GM21717 (cell line): ENCODE measurements at regions not wholly inside any gene's neighbourhood (a gene's known extent, or its start where the extent isn't known, plus 50 kb on each side); places are given as distances from the start of the nearest gene placed in this dataset.
"Not testable (repeated sequence)": the region's sequence is repeated elsewhere in the genome, so short reads cannot be mapped to it uniquely, and the experiment has no call there.

Source experiments
- ATAC-seq: cut with Tn5 transposase; IDR thresholded peaks from one replicate; pipeline ENCODE4 v1.9.1; 2021; ENCODE audit warnings: mild to moderate bottlenecking, moderate library complexity; ENCODE audit not compliant: unreplicated experiment

- ATAC-seq: no peak
Measured at GRCh38 chr5:51652980-51653379, 269.7 kb downstream of the ISL1 start.

DNA sequence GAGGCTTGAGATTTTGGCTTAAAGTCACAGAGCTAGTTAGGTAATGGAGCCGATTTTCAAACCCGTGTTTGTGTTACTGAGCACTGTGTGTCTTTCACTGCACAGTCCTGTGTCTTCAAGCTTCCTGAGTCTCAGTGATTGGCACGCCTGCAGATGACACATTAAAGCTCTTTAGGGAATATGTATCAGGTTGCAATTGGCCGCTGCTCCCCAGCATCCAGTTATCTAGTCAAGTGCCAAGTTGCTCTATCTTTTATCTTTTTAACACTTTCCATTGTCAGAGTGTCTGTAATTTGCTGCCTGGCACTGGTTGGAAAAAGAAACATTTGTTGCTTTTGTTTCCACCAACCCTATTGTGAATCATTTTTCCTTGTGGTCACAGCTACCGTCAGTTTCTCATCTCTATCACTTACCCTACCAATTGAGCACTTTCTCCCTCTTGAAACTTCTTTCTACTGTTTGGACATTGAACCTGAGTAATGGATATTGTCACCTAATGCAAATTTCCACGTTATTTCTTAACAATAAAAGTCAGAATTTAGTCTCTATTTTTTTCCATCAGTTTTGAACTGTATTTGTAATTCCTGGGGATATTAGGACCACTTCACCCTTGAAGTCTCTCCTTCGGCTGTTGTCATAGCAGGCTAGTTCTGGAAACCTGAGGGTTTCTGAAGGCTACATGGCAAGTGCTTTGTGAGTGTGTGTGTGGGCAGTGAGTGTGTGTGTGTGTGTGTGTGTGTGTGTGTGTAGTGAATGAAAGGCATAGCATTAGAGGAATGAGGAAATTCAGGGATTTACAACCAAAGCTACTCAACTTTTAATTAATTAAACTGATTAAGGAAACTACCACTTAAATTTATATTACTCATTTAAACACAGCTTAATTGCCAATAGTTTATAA lies 274.3 kb downstream of the ISL1 start:
- no peak for ATAC-seq

DNA sequence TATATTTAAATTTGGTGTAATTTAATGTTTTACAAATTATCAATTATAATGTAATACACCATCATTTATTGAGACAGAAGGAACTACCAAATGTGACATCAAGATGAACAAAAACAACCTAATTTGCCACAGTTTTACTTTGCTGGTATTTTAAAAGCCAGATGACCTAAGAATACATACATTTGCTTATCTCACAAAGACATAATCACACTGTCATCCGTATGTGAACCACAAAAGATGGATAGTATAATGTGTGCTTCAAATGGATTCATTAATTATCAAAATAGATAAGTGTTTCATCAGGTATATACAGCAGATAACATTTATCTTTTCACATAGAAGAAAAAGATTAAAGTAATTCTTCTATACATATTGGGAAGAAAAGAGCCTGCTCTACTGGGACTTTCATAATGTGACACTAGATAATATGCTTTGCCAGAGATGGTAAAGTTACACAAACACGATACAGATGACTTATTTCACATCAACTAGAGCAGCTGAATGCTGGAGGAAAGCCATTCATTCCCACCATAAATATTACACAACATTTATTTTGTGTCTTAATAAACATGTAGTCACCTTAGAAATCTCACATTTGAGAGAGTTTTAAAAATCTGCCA lies 278.5 kb downstream of the ISL1 start:
- no peak for ATAC-seq

DNA sequence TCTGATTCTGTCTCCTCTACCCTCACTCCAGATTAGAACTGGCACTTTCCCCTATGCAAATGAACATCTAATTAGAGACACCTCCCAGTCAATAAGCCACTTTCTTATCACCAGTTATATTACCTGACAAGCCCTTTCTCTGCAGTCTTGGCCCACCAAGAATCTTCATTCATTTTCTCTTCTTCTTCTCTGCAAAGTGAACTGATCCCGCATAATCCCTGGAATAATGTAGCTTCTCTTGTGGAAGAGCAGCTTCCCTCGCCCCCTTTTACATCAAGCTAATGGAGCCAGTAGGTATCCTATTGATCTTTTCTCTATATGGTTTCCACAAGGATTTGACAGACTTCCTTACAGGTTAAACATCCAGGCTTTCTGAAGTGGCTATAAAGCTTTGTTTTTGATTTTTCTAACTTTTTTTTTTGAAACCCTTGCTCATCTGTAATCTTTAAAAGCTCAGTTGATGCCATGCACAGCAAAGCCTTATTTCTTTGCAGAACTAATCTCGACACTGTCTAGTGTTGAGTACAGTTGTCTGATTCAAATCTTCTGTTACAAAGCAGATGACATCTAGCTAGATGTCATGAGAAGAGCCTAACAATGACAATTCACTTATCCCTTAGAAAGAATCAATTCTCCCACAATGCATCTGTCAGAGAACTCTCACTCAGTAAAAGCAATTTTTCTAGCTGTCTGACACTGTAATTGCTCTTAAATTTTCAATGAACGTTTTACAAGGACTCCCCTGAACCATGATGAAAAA lies 281.4 kb downstream of the ISL1 start:
- ATAC-seq: no peak

- ATAC-seq: no peak
Measured at GRCh38 chr5:51665251-51665593, 282.0 kb downstream of the ISL1 start.

GRCh38 chr5:51669095-51669494 lies 285.8 kb downstream of the ISL1 start:
- no peak for ATAC-seq

- ATAC-seq: no peak
Measured at GRCh38 chr5:51678330-51678729, 295.1 kb downstream of the ISL1 start.

- no peak for ATAC-seq
Measured at GRCh38 chr5:51679286-51679685, 296.0 kb downstream of the ISL1 start.

GRCh38 chr5:51684794-51685355 lies 301.6 kb downstream of the ISL1 start:
- no peak for ATAC-seq

DNA sequence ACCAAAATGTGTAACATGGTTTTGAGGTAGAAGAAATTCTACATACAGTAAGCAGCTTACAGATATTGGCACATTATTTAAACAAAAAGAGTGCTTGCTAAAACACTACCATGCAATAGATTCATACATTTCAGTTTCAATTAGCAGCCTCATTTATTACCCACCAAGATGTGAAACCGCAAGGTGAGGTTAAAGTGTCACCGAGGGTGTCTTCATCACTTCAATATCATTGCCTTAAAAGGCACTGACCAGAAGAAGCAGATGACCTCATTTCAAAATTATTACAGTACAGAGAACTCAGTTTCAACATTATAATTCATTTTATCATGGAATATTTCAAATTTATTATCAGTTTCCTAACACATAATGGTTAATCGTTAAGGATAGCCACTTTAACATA lies 302.2 kb downstream of the ISL1 start:
- no peak for ATAC-seq

GRCh38 chr5:51686622-51687021 lies 303.4 kb downstream of the ISL1 start:
- no peak for ATAC-seq

DNA sequence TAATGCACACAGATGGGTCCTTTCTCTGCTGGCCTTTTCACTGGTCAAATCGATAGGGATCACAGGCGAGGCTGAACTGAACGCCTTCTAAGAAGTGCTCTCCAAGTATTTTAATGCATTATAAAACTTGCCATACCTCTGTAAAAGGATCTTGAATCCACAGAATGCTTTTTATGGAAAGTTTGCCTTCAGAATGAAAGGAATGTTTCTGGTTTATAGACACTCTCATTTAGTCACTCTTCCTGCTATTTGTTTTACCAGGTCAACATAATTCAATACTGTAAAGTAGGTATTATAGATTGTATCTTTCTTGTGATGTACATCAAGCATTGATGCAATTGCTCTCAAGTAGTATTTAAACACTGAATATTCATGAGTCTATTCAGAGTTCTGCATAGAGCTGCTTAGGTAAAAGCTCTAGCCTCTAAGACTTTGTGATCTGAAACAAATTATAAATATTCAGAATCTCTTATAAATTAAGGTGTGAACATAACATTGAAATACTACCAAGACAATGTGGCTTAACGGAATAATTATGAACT lies 308.4 kb downstream of the ISL1 start:
- no peak for ATAC-seq

GRCh38 chr5:51694826-51695225 lies 311.6 kb downstream of the ISL1 start:
- no peak for ATAC-seq

- no peak for ATAC-seq
Measured at GRCh38 chr5:51696122-51696521, 312.9 kb downstream of the ISL1 start.

DNA sequence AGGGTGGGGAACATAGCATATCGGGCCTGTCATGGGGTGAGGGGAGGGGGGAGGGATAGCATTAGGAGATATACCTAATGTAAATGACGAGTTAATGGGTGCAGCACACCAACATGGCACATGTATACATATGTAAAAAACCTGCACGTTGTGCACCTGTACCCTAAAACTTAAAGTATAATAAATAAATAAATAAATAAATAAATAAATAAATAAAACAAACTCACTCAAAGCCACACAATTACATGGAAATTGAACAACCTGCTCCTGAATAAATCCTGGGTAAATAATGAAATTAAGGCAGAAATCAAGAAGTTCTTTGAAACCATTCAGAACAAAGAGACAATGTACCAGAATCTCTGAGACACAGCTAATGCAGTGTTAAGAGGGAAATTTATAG lies 318.8 kb downstream of the ISL1 start:
- ATAC-seq: not testable (repeated sequence)

DNA sequence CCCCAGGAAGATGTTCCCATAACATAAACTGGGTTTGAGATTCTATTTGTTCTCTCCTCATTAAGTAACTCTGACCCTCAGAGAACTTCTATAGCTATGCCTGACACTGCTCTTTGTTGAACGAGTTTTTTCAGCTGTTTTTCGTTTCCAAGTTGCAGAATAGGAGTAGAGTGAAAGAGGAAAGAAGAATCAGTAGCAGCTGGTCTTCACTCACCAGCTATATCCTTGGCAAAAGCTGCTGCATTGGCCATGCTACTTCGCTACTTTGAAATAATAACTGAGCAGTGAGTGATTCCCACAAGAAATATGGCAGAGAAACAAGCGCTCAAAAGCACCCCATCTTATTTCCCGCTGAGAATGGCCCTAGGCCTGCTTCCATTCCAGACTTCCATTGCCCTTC lies 329.0 kb downstream of the ISL1 start:
- ATAC-seq: no peak

- ATAC-seq: not testable (repeated sequence)
Measured at GRCh38 chr5:51715445-51715844, 332.2 kb downstream of the ISL1 start.

GRCh38 chr5:51731421-51732029 lies 348.3 kb downstream of the ISL1 start:
- ATAC-seq: no peak

GRCh38 chr5:51732304-51732703 lies 349.1 kb downstream of the ISL1 start:
- no peak for ATAC-seq

- no peak for ATAC-seq
Measured at GRCh38 chr5:51734677-51735076, 351.4 kb downstream of the ISL1 start.

- ATAC-seq: no peak
Measured at GRCh38 chr5:51746023-51746422, 362.8 kb downstream of the ISL1 start.
